NCI-H345 treated with DMSO at 0.1 percent for 48 hours (cell line): ENCODE measurements at regions not wholly inside any gene's neighbourhood (a gene's known extent, or its start where the extent isn't known, plus 50 kb on each side); places are given as distances from the start of the nearest gene placed in this dataset.

Source experiments
- DNase-seq: peaks from one replicate; lab custom pipeline; 2025; ENCODE audit not compliant: unreplicated experiment; lab: John Stamatoyannopoulos, UW

GRCh38 chr2:4464634-4465266 is 761.4 kb downstream of the DCDC2C start:
- DNase-seq = no peak

GRCh38 chr2:4465671-4466070 is 762.3 kb downstream of the DCDC2C start:
- DNase-seq = no peak

- DNase-seq = no peak
Measured at GRCh38 chr2:4475618-4476017, 772.2 kb downstream of the DCDC2C start.

GRCh38 chr2:4483050-4483449 is 779.7 kb downstream of the DCDC2C start:
- DNase-seq = no peak

- DNase-seq = no peak
Measured at GRCh38 chr2:4486971-4487370, 783.6 kb downstream of the DCDC2C start.

GRCh38 chr2:4499316-4500030 is 796.1 kb downstream of the DCDC2C start:
- peak; percentile 87 for DNase-seq

GRCh38 chr2:4501525-4501924 is 798.1 kb downstream of the DCDC2C start:
- DNase-seq = no peak

- no peak for DNase-seq
Measured at GRCh38 chr2:4502230-4502843, 799.0 kb downstream of the DCDC2C start.

- DNase-seq = no peak
Measured at GRCh38 chr2:4507661-4508060, 804.3 kb downstream of the DCDC2C start.

- DNase-seq = no peak
Measured at GRCh38 chr2:4515871-4516761, 812.7 kb downstream of the DCDC2C start.

- DNase-seq = no peak
Measured at GRCh38 chr2:4518596-4518995, 815.2 kb downstream of the DCDC2C start.

GRCh38 chr2:4522498-4523421 is 819.4 kb downstream of the DCDC2C start:
- no peak for DNase-seq

GRCh38 chr2:4527416-4527815 is 824.0 kb downstream of the DCDC2C start:
- DNase-seq = no peak

- DNase-seq = no peak
Measured at GRCh38 chr2:4528246-4528645, 824.9 kb downstream of the DCDC2C start.

GRCh38 chr2:4528773-4529172 is 825.4 kb downstream of the DCDC2C start:
- DNase-seq = no peak

GRCh38 chr2:4529738-4530137 is 826.4 kb downstream of the DCDC2C start:
- DNase-seq = no peak

GRCh38 chr2:4530231-4530630 is 826.9 kb downstream of the DCDC2C start:
- DNase-seq = no peak

- no peak for DNase-seq
Measured at GRCh38 chr2:4533806-4534205, 830.4 kb downstream of the DCDC2C start.

- DNase-seq = no peak
Measured at GRCh38 chr2:4539121-4539520, 835.7 kb downstream of the DCDC2C start.

GRCh38 chr2:4549666-4550210 is 846.4 kb downstream of the DCDC2C start:
- no peak for DNase-seq
